Activated CD4-positive, alpha-beta T cell treated with anti-CD3 and anti-CD28 coated beads, Interleukin-2, amount 50 U/mL, for 4 hours (primary cell): ENCODE measurements at regions not wholly inside any gene's neighbourhood (a gene's known extent, or its start where the extent isn't known, plus 50 kb on each side); places are given as distances from the start of the nearest gene placed in this dataset.
"Not testable (repeated sequence)": the region's sequence is repeated elsewhere in the genome, so short reads cannot be mapped to it uniquely, and the experiment has no call there.

Experiments
- DNase-seq, 2 experiments: peaks; one replicate each; pipeline ENCODE4 v3.0.0-alpha.2; 2020

DNA sequence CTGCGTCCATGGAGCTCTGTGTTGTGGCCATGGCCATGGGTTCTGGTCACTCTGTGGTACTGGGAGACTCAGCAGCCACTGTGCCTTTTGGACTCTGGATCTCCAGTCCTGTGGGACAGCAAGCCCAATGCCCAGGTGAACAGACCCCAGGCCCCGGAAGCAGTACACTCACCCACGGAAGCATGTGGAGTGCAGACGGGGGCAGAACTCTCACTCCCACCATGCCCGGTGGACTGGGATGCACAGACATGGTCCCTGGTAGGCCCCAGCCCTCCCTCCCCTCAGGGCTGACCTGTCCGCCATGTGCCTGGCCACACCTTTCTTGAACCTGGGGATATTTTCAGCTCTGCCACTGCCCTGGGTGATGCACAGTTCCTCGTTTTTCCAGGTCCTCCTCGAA lies 163.3 kb downstream of the URI1 start:
- no peak for DNase-seq

DNA sequence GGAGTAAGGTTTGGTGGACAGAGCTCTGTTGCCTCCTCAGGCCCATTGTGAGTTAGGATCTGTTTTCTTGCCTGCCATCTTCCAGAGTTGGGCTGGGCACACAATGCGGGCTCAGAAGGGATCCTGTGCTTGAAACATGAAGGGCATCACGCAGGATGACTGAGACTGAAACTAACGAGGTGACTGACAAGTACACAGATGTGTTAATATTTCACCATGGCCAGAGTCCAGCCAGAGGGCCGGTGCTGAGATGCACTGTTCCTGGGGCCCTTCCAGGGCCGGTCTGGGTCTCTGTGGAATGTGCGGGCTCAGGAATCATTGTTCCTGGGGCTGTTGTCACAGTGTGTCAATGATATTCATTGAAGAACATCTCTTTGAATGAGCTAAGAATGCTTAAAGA lies 163.7 kb downstream of the URI1 start:
- no peak for DNase-seq

DNA sequence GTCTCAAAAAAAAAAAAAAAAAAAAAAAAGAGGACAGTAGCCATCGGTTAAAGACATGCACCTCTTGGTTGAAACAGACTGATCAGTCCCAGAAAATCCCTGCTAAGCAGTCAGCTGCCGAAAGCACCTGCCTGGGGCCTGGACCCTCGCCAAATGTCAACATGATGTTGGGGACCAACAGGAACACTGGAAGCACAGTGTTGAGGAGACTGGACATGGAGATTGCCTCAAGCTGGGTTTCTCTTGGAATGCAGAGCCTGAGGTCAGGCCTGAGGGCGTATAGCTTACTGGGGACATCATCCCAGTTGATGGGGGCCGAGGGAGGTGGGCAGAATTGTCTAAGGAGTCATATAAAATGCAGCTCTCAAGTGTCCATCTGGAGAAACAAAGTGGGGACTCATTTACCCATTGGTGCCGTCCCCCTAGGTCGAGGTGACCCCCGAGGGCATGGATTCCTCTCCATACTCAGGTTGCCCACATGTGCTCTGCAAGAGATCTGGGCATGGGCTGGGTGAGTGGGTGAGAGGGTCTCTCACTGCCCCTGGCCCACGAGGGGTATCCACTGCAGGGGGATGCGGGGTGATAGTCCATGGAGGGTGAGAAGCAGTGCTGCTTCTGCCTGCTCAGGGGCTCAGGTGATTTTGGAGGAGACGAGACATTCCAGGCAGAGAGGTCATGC lies 164.5 kb downstream of the URI1 start:
- no peak for DNase-seq

DNA sequence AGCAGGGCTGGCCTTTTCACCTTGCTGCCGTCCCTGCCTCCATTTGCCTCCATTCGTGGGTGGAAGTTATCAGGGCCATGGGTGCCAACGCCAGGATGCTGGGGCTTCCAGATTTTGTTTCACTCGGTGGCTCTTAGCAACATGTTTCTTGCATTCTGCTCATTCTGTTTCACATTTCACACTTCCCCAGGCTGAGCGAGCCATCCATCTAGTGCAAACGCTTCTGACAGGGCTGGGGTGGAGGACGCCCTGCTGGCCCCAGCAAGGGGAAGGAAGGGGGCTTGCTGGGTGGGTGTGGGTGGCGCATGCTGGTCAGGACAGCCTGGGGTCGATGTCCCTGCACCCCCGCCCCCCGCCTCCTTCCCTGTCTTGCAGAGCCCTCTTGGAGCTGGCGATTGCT lies 165.2 kb downstream of the URI1 start:
- no peak for DNase-seq

DNA sequence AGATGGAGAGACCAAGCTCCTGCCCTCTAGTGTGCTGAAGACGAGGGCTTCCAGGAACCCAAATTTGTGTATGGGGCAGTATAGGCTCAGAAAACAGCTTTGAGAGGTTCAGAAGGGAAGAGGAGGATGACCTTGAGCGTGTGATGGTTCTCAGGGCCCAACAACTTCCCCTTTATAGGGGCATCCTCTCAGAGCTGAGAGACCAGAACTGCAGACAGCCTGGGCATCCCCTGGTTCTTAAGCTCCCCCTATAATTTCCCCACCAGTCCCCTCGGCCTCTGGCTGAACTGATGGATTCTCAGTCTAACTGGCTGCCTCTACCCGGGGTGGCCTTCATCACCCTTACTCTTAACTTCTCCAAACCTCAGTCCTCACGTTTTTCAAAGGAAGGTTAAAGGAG lies 167.5 kb downstream of the URI1 start:
- DNase-seq = no peak

DNA sequence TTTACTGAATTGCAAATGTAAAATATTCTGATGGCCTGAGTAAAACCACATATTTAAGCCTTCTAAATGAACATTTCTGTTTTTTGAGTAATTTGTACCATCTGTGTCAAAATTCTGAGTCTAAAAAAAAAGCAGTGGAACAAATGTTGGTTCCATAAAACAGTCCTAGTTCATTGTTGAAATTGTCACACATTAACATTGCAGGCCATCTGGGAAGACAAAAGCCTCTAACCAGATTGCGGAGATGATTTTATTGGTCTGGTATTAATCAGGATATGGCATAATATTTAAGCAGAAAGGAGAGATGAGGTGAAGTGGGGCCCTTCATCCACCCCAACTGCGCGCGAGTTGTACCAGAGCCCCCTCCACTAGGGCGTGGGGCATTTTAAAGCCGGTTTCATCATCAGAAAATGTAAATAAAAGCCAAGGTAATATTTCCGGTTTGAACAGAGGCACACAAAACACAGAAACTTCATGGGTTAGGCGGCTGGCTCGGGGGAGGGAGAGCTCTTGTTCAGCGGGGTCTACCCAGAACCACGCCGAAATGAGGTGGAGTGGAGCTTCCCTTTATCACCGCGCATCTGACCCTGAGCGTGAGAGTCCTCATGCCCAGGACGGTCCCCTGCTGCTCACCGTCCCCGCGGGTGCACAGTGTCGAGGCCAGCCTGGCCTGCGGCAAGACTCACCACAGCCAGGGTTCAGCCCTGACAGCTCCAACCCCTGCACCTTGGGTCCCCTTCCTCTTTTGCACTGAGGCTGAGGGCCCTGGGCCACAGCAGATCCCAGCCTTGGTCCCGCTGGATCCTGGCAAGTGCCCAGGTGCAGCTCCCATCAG lies 169.2 kb downstream of the URI1 start:
- no peak for DNase-seq

DNA sequence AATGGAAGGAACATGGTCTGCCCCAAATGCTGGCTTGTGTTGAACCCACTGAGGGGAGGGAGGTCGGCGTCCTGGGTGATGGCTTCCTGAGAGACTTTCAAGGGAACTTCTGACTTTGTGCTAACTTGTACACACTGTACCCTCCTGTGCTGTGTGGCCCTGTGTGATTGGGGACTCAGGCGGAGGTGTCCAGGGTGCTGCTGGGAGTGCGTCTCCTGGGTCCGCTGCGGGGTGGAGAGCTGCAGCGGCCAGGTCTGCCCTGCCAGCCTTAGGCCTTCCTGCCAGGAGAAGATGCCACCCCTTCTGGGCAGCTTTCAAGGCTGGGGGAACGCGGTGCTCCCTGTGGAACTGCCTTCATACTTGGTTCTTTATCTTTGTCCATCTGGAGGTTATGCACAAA lies 170.1 kb downstream of the URI1 start:
- DNase-seq = no peak

DNA sequence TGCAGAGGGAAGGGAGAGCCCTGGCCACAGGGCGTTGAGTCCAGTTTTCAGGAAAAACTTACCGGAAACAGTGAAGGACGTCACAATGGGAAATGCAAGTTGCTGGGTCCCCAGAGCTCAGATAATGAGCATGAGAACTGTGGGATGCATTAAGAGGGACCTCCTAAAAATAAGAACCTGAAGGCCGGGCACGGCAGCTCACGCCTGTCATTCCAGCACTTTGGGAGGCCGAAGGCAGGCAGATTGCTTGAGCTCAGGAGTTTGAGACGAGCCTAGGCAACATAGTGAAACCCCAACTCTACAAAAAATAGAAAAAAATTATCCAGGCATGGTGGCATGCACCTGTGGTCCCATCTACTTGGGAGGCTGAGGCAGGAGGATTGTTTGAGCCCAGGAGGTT lies 170.6 kb downstream of the URI1 start:
- DNase-seq = no peak

DNA sequence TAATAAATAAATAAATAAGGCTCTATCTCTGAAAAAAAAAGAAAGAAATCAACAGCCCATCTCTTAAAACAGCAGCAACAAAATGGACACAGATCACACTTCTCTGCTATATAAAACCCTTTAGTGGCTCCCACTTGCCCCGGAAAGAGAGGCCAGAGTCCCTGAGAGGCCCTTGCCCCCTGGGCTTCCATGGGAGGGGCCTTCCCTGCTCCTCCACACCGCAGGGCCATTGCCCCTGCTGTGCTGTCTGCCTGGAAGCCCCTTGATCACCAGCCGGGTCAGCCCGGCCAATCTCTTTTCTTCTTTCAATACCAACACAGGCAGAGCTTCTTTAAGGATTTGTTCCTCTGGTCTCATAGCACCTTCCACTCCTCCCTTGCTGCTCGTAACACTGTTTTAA lies 171.1 kb downstream of the URI1 start:
- no peak for DNase-seq

DNA sequence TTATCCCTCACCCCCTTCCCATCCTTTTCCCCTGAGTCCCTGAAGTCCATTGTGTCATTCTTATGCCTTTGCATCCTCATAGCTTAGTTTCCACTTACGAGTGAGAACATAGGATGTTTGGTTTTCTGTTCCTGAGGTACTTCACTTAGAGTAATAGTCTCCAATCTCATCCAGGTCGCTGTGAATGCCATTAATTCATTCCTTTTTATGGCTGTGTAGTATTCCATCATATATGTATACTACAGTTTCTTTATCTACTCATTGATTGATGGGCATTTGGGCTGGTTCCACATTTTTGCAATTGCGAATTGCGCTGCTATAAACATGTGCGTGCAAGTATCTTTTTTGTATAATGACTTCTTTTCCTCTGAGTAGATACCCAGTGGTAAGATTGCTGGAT lies 172.1 kb downstream of the URI1 start:
- DNase-seq = not testable (repeated sequence)

DNA sequence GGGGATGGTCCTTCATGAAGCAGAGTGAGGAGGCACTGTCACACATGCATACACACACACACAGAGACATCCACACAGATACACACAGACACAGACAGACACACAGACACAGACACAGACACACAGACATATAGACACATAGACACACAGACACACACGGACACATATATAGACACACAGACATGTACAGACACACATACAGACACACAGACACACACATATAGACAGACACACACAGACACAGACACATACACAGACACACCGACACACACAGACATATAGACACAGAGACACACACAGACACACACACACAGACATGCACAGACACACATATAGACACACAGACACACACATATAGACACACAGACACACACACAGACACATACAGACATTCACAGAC lies 173.9 kb downstream of the URI1 start:
- no peak for DNase-seq

DNA sequence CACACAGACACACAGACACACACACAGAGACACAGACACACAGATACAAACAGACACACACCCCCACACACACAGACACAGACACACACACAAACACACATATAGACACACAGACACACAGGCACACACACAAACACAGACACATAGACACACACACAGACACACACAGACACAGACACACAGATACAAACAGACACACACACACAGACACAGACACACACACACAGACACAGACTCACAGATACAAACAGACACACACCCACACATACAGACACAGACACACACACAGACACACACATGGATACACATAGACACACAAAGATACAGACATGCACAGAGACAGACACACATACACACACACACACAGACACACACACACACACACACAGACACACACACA lies 174.5 kb downstream of the URI1 start:
- no peak for DNase-seq

DNA sequence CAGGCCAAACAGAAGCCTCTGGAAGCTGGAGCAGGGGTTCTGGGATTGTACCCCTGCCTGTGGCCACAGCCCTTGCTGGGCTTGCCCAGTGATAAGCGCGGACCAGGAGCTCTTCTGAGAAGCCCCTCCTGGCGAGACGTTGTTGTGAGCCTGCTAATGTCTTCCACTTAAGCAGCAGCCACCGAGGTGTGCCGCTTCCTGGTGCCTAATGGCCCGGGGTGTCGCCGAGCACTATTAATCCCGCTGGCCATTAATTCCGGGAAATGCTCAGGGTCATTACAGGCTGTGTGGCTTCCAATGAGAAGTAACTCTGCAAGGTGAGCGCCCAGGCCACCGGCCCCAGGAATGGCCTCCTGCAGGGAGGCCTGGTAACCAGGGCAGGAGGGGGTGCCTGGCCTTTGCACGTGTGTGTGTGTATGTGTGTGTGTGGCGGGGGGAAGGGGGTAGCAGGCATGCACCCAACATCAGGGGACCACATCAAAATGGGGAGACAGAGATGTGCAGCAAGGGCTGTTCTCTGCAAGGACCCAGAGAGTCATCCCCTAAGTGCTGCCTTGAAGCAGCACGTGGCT lies 175.0 kb downstream of the URI1 start:
- no peak for DNase-seq

DNA sequence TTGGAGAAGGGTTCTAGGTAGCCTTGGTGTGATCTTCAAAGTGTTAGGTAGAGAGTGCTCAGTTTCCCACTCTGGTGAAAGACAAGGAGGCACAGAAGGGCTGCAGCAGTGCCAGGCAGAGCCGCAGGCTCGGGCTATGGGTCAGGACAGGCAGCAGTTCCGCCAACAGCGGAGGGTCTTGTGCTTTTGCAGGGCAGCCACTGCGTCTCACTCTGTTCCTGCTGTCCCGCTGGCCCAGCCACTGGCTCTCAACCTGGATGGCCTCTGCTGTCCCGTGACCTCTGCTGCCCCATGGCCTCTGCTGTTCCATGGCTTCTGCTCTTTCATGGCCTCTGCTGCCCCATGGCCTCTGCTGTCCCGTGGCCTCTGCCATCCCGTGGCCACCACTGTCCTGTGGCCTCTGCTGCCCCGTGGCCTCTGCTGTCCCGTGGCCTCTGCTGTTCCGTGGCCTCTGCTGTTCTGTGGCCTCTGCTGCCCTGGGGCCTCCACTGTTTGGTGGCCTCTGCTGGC lies 175.7 kb downstream of the URI1 start:
- DNase-seq = no peak

DNA sequence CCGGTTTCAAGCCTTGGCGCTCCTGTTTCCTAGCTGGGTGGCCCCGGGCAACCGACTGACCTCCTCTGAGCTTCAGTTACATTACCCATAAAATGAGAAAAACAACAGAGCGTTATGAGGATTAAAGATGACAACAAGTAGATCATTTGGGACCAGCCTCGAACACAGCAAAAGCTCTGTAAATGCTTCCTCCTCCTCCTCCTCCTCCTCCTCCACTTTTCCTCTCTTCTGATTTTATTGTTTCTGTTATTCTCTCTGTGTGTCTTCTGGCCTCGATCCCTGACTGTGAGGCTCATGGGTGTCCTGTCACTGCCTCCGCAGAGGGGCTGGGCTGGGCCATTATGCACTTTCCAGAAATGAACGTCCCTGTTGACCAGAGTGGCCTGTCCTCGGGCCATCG lies 176.2 kb downstream of the URI1 start:
- no peak for DNase-seq

DNA sequence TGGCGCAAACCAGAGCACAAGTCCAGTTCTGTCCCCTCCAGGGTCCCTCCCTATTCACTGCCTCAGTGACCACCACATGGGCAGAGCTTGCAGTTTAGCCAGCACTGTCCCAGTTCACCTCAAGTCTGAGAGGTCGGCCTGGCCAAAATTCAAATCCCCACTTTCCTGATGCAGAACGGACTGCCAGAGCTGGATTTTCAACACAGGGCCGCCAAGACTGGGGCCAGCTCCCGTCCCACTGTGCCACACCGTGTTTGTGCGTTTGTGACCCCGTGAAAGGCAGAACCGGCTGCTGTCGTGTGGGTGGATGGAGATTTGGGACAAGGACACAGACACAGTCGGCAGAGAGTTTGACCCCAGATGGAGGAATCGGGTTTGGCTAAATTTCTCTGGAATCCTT lies 176.7 kb downstream of the URI1 start:
- no peak for DNase-seq

DNA sequence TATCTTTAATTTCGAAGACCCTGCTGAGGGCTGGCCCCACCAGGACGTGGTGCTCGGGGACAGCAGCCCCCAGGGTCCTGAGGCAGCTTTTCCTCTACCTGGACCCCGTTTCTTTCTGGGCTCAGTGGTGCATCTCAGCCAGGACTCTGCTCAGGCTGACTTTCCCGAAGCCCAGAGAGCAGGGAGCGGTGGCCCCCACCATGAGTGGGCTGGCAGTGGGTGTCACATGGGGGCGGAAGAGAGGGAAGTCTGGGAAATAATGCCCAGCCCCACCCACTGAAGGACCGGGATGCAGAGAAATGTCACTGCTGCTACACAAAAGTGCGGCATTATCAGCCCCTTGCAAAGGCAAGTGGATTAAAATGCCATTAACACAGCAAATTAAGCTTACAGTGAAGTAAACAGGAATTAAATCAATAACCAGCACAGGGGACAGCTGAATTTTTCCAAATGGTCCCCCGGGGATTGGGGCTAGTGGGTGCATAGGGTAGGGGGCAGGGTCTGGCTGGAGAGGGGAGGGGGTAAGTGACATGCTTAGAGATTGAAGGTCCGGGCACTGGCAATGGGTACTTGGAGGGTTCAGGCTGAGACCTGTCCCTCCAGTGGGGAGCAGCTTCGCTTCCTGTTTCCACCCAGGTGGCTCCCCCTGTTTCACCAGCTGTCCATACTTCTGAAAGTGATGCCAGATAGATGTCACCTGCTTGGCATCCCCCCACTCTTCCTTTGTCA lies 177.3 kb downstream of the URI1 start:
- no peak for DNase-seq

DNA sequence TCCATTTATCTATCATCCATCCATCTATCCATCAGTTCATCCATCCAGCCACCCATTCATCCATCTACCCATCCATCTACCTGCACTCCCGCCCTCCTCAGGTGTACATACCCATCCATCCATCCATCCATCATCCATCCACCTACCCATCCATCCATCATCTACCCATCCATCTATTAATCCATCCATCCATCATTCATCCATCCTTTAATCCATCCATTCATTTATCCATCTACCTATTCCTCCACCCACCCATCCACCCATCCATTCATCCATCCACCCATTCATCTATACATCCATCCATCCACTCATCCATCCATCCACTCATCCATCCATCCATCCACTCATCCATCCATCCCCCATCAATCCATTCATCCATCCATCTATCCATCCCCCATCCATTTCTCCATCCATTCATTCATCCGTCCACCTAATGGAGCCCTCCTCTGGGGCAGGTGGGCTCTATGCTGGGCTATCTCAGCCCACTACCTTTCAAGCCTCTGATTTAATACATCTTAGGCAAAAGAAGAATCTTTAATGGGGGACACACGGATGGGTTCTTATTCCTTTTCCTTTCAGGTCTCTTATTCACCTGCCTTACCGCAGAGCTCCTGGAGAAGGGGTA lies 178.9 kb downstream of the URI1 start:
- DNase-seq = no peak

DNA sequence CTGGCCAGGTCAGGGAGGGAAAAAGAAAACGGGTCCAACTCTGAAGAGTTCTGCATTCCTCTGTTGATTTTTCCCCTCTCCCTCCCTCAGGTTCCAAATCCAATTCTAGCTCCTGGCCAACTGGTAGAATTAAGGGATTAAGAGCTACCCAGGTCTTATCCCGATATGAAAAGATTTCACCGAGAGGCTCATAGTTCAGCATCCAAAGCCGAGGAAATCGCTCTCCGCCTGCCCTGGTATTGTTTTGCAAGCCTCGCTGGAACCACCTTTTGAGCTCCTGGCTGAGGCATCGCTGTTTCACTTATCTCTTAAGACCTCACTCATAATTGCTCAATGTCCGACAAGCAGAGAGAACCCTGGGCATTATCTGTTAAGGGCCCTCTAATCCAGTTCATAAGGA lies 180.4 kb downstream of the URI1 start:
- DNase-seq = no peak

DNA sequence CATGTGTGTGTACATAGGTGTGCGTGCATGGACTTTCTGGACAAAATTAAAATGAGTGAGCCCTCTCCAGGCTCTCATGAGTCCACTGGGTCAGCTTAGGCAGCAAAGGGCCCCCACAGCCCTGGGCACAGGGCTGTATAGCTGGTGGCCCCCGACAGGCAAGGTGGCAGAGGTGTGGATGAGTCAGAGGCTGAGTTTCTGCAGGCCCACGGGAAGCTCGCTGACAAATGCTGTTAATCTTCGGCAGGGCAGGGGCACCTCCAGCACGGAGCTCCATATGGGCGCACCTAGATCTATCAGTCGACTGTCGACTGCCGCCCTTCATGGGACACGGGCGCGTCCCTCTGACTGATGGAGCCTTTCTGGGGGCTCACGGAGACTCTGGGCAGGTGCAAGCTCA lies 181.1 kb downstream of the URI1 start:
- no peak for DNase-seq

DNA sequence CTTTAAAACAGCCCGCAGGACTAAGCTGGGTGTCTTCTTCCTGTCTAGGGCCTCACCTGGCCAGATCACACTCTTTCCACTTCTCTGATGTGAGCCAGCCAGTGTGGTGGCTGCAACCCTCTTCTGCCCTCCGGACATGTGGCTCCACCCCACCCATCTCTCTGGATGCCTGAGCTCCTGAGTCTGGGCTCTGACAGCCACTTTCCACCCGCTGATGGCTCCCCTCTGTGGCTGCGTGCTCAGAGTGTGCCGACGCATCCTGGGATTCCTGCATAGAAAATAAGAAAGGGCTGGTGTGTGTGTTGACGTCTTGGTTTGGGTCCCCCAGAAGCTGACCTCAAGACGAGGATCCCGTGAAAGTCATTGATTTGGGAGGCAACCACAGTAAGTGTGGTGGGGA lies 181.6 kb downstream of the URI1 start:
- no peak for DNase-seq

DNA sequence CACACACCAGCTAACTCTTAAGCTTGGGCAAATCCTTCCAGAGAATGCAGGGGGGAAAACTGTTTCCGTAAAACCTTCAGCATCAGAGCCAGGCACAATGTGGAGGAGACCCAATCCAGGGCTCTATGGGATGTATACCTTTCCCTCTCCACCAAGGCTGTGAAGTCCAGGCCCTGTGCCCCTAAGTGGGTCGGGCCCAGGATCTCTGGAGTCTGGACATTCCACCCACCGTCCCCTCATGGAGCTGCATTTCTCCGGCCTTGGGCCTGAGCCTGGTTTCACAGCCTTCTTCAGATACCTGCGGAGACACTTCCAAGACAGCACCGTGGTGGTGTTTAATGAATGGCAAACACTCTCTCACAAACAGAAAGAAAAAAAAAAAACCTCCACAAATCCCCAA lies 186.2 kb downstream of the URI1 start:
- DNase-seq = no peak
